ENCODE measurements at regions not wholly inside any gene's neighbourhood (a gene's known extent, or its start where the extent isn't known, plus 50 kb on each side); places are given as distances from the start of the nearest gene placed in this dataset.

- ATAC-seq = no peak
- intact Hi-C loops (cut with DNase I, micrococcal nuclease) = no loop called here
- Histone ChIP-seq H3K4me1 (ENCODE audit: low read depth) (no peaks in the 10 kb centered on the region), H3K36me3 (ENCODE audit: low read depth) (no peaks in the 10 kb centered on the region), H3K4me3 (no peak overlapping the region), H3K9me3 (no peaks in the 10 kb centered on the region)
- TF ChIP-seq CTCF (IDR thresholded peaks at IDR 0.05) = no peak
- DNase-seq = no peak
Measured at GRCh38 chr18:22544626-22545025, 126.9 kb upstream of the CTAGE1 start.

- DNase-seq (no peak), ATAC-seq (no peak)
- Histone ChIP-seq H3K9me3 (no peaks in the 10 kb centered on the region), H3K4me1 (ENCODE audit: low read depth) (no peaks in the 10 kb centered on the region), H3K4me3 (no peak overlapping the region), H3K36me3 (ENCODE audit: low read depth) (no peaks in the 10 kb centered on the region)
- intact Hi-C loops (cut with DNase I, micrococcal nuclease) = no loop called here
- no peak for TF ChIP-seq CTCF (IDR thresholded peaks at IDR 0.05)
Measured at GRCh38 chr18:22545066-22545760, 127.5 kb upstream of the CTAGE1 start.

GRCh38 chr18:22546905-22547570 is 129.3 kb upstream of the CTAGE1 start:
- no peak for TF ChIP-seq CTCF (IDR thresholded peaks at IDR 0.05)
- Histone ChIP-seq H3K9me3 (no peaks in the 10 kb centered on the region), H3K4me3 (no peak overlapping the region), H3K36me3 (ENCODE audit: low read depth) (no peaks in the 10 kb centered on the region), H3K4me1 (ENCODE audit: low read depth) (no peaks in the 10 kb centered on the region)
- intact Hi-C loops (cut with DNase I, micrococcal nuclease) = no loop called here
- DNase-seq (no peak), ATAC-seq (no peak)

GRCh38 chr18:22547807-22548561 is 130.3 kb upstream of the CTAGE1 start:
- Histone ChIP-seq H3K4me3 (no peak overlapping the region), H3K36me3 (ENCODE audit: low read depth) (no peaks in the 10 kb centered on the region), H3K4me1 (ENCODE audit: low read depth) (no peaks in the 10 kb centered on the region), H3K9me3 (no peaks in the 10 kb centered on the region)
- ATAC-seq (no peak), DNase-seq (no peak)
- intact Hi-C loops (cut with DNase I, micrococcal nuclease) = no loop called here
- no peak for TF ChIP-seq CTCF (IDR thresholded peaks at IDR 0.05)

- H3K36me3 ChIP-seq (ENCODE audit: low read depth) = no peaks in the 10 kb centered on the region
- no peak for DNase-seq
- intact Hi-C loops (cut with DNase I, micrococcal nuclease) = no loop called here
- no peak for TF ChIP-seq CTCF (IDR thresholded peaks at IDR 0.05)
- H3K4me1 ChIP-seq (ENCODE audit: low read depth) = no peaks in the 10 kb centered on the region
- H3K9me3 ChIP-seq = no peaks in the 10 kb centered on the region
- no peak for ATAC-seq
- no peak overlapping the region for H3K4me3 ChIP-seq
Measured at GRCh38 chr18:22549260-22549937, 131.7 kb upstream of the CTAGE1 start.

Measured in mucosa of descending colon (tissue), 3 donors.